ENCODE measurements at regions not wholly inside any gene's neighbourhood (a gene's known extent, or its start where the extent isn't known, plus 50 kb on each side); places are given as distances from the start of the nearest gene placed in this dataset.
A peak's percentile ranks its signal among the peaks of the same experiment; 100 is the strongest.

DNA sequence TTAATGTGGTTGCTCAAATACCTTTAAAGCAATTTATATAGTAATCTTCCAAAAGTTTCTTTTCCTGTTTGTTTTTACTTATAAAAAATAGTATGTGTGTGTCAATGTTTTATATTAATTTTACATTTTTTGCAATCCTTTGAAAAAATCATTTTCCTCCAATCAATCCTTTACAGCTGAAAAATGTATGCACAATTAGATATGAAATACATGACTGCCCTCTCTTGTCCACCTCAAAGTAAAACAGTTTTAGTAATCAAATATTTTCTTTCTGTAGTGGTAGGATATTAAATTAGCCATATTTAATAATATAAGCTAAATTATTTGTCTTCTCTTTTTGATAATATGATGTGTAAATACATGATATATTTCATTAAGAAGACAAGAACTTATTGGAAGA, 269.9 kb downstream of the ADAMTS20 start:
- DNase-seq (ENCODE audit: low read depth): no peak
- no peak overlapping the region for H3K4me3 ChIP-seq (ENCODE audit: low read depth, low read length)
- TF ChIP-seq, protein P1, sequence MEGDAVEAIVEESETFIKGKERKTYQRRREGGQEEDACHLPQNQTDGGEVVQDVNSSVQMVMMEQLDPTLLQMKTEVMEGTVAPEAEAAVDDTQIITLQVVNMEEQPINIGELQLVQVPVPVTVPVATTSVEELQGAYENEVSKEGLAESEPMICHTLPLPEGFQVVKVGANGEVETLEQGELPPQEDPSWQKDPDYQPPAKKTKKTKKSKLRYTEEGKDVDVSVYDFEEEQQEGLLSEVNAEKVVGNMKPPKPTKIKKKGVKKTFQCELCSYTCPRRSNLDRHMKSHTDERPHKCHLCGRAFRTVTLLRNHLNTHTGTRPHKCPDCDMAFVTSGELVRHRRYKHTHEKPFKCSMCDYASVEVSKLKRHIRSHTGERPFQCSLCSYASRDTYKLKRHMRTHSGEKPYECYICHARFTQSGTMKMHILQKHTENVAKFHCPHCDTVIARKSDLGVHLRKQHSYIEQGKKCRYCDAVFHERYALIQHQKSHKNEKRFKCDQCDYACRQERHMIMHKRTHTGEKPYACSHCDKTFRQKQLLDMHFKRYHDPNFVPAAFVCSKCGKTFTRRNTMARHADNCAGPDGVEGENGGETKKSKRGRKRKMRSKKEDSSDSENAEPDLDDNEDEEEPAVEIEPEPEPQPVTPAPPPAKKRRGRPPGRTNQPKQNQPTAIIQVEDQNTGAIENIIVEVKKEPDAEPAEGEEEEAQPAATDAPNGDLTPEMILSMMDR (IDR thresholded peaks at IDR 0.05; ENCODE audit: low read depth, low read length, missing control alignments): no peak

DNA sequence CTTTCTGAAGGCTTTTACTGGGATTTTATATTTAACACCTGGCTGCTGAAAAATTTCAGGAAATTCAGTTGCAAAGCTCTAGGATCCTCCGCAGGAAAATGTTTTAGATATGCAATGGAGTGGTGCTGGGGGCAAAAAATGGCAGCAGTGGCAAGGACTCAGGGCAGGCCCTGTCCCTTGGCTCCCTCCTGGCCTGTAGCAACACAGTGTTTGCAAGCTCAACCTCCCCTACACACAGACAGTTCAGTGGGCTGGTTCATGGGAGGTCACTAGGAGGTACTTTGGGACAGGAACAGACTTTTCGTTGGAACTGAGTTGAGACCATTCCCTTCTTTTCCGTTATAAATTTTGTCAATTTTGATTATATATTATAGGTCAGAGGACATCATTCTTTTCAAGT, 270.4 kb downstream of the ADAMTS20 start:
- H3K4me3 ChIP-seq (ENCODE audit: low read depth, low read length): no peak overlapping the region
- no peak for DNase-seq (ENCODE audit: low read depth)
- TF ChIP-seq, protein P1 (IDR thresholded peaks at IDR 0.05; ENCODE audit: low read depth, low read length, missing control alignments): no peak

DNA sequence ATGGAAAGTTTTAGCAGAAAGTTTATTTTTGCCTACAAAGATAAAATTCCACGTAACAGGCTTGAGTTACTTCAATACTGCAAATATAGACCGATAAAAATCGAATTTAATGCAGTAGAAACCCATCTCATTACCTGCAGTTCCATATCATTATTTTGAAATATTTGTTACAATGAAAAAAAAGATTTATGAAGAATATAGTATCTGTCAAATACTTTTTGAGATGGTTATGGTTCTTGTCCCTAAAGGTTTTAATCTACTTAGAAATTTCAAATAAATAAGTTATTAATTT, 273.5 kb downstream of the ADAMTS20 start:
- TF ChIP-seq, protein P1 (IDR thresholded peaks at IDR 0.05; ENCODE audit: low read depth, low read length, missing control alignments): no peak
- no peak for DNase-seq (ENCODE audit: low read depth)
- H3K4me3 ChIP-seq (ENCODE audit: low read depth, low read length): no peak overlapping the region

DNA sequence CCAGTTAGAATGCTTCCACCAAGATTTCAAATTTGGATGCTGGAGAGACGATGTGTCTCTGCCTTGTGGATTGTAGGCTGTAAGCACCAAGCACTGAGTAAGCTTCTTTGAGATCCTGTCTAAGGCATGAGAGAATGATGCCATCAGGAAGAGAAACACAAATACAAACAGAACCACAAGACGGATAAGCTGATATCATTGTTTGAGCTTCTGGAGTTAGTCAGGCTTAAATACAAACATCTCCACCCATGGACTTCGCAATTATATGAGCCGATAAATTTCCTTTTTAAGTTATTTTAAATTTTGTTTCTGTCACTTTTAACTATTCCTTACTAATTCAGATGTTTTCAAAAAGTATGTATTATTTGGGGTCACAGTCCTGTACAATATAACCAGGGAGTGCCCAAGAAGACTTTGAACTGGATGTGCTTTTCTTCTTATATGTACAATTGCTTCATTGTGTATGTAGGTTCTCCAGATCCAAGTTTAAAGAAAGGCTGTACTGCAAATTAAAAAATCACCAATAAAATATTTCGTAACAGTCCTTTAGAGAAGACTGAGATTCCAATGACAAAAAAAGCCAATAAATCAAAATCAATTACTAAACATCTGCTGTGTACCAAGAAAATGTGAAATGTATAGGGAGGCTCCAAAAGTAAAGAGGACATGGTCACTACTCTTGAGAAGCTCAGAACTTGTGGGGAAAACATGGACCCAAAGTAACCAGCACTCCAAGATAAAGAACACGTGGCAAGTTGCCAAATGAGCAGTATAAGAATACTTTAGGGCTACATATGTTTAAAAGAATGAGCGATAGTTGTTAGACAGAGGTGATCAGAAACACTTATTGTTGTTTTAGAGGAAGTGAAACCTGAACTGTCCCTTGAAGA, 274.1 kb downstream of the ADAMTS20 start:
- no peak overlapping the region for H3K4me3 ChIP-seq (ENCODE audit: low read depth, low read length)
- peak; percentile 15 for DNase-seq (ENCODE audit: low read depth)
- TF ChIP-seq, protein P1 (IDR thresholded peaks at IDR 0.05; ENCODE audit: low read depth, low read length, missing control alignments): no peak

DNA sequence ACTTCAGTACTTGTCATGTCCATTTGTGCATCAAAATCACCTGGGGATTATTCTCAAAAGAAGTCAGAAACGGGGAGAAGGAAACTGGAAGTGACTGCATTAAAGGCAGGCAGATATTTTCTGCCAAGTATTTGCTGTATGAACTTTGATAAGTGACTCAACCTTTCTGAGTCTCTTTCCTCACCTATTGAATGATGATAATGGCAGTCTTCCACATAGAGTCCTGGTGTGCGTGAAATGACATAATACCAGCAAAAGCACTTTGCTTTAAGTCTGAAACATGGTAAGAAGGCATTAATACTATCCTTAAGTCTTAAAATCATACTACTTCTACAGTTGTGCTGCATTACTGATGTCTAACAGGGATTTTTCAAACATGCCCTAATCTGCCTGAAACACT, 278.5 kb downstream of the ADAMTS20 start:
- TF ChIP-seq, protein P1 (IDR thresholded peaks at IDR 0.05; ENCODE audit: low read depth, low read length, missing control alignments): no peak
- no peak overlapping the region for H3K4me3 ChIP-seq (ENCODE audit: low read depth, low read length)
- DNase-seq (ENCODE audit: low read depth): no peak

DNA sequence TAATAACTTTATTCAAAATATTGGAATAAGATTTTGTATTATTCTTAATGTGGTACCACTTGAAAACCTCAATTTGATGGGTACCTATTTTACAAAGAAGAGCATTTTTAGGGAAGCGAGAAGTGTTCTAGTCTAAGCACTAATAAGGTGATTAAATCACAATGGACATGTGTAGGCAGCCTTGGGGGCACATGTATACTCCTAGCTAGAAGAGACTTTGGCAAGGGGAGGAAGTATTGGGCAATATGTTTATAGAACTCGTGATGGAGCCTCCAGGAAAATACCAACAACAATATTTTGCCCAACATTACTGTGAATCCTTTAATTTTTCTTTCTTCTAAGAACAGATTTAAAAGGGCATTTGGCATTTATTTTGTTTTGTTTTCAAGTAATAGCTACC, 280.3 kb downstream of the ADAMTS20 start:
- DNase-seq (ENCODE audit: low read depth): no peak
- no peak overlapping the region for H3K4me3 ChIP-seq (ENCODE audit: low read depth, low read length)
- TF ChIP-seq, protein P1 (IDR thresholded peaks at IDR 0.05; ENCODE audit: low read depth, low read length, missing control alignments): no peak

DNA sequence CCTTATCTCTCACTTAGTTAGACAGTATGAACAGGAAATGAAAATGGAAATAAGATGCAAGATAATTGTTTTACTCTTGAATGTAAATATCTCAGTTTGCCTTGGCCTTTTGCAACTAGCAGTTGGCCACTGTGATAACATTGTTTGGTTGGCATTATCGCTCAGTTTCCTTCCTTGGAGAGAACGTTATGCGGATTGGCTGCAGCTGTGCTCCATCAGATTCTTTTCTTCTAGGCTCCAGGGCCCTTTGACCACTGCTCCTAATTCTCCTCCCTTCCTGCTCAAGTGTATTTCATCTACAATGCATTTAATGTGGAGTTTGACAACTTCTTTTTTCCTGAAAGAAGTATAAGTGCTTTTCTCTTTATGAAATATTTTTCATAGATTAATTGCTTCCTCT, 284.2 kb downstream of the ADAMTS20 start:
- H3K4me3 ChIP-seq (ENCODE audit: low read depth, low read length): no peak overlapping the region
- TF ChIP-seq, protein P1 (IDR thresholded peaks at IDR 0.05; ENCODE audit: low read depth, low read length, missing control alignments): no peak
- no peak for DNase-seq (ENCODE audit: low read depth)
